GM10248 (cell line): ENCODE measurements at regions not wholly inside any gene's neighbourhood (a gene's known extent, or its start where the extent isn't known, plus 50 kb on each side); places are given as distances from the start of the nearest gene placed in this dataset.

Experiments
- CTCF ChIA-PET: fragments of 300-600 bp; sonication (Branson Sonifier 250); formaldehyde crosslinking; extraction: SDS; loops from one replicate; lab custom pipeline; 2021; ENCODE audit warnings: antibody characterized with exemption; lab: Yijun Ruan, JAX
- POLR2A ChIA-PET: fragments of 350-650 bp; sonication (Branson Sonifier 250); formaldehyde crosslinking; extraction: SDS; loops from one replicate; lab custom pipeline; 2020; ENCODE audit warnings: antibody characterized with exemption; lab: Yijun Ruan, JAX
- DNase-seq: peaks from one replicate; pipeline ENCODE4 v3.0.0; 2012; ENCODE audit errors: extremely low spot score
- CTCF ChIP-seq: IDR thresholded peaks from 2 replicates; pipeline ENCODE4 v1.5.1; 2012; ENCODE audit warnings: mild to moderate bottlenecking, low read depth; ENCODE audit errors: extremely low read depth, missing control alignments, control extremely low read depth

- ChIA-PET CTCF (no interaction called here), POLR2A (no interaction called here)
- no peak for TF ChIP-seq CTCF
- DNase-seq, result no peak
These were observed 236.5 kb downstream of the DRD1 start for GRCh38 chr5:175207321-175208040.

- ChIA-PET CTCF (no interaction called here), POLR2A (no interaction called here)
- no peak for TF ChIP-seq CTCF
- DNase-seq, result no peak
These were observed 237.3 kb downstream of the DRD1 start for GRCh38 chr5:175206669-175207068.

GRCh38 chr5:175202463-175203068, 241.4 kb downstream of the DRD1 start:
- ChIA-PET POLR2A (no interaction called here), CTCF (no interaction called here)
- no peak for DNase-seq
- TF ChIP-seq CTCF, result no peak

GRCh38 chr5:175201393-175201792, 242.6 kb downstream of the DRD1 start:
- TF ChIP-seq CTCF, result no peak
- no peak for DNase-seq
- ChIA-PET CTCF (no interaction called here), POLR2A (no interaction called here)

GRCh38 chr5:175195698-175196656, 248.0 kb downstream of the DRD1 start:
- ChIA-PET CTCF (no interaction called here), POLR2A (no interaction called here)
- no peak for DNase-seq
- no peak for TF ChIP-seq CTCF

- POLR2A ChIA-PET, result no interaction called here
- DNase-seq, result no peak
- no peak for TF ChIP-seq CTCF
- CTCF ChIA-PET, result no interaction called here
These were observed 262.7 kb downstream of the DRD1 start for GRCh38 chr5:175181331-175181730.
